DOHH2 (cell line): ENCODE measurements at regions not wholly inside any gene's neighbourhood (a gene's known extent, or its start where the extent isn't known, plus 50 kb on each side); places are given as distances from the start of the nearest gene placed in this dataset.

ENCODE experiments used
- EZH2phosphoT487 ChIP-seq: fragments of 200-600 bp; sonication (generic); IDR thresholded peaks from 2 replicates; pipeline ENCODE4 v1.6.1; 2017; ENCODE audit warnings: borderline replicate concordance, mild to moderate bottlenecking, antibody characterized with exemption, low read length, moderate library complexity, mixed read lengths
- TF ChIP-seq, protein P1 (sequence below): fragments of 200-600 bp; sonication (generic); IDR thresholded peaks from one replicate; pipeline ENCODE4 v1.5.1; 2014; ENCODE audit warnings: antibody characterized with exemption, mild to moderate bottlenecking, low read depth, low read length; ENCODE audit not compliant: poor library complexity, severe bottlenecking

DNA sequence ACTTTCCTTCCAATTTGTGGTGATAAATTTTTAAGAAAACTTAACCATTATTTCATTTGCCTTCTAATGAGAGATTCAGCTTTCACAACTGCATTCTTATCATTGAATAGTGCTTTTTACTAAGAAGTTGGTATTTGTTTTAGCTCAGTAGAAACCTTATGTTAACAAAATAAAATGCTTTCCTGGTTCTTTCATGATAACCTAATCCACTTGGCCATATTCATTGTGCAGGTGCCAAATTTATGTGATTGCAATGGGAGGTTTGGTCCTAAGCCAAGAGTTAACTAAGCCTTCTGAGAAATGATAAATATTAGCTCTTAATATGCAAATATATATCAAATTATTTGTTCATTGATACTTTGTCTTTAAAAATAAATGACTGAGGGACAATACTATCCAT is 141.1 kb upstream of the TLE4 start:
- TF ChIP-seq, protein P1, sequence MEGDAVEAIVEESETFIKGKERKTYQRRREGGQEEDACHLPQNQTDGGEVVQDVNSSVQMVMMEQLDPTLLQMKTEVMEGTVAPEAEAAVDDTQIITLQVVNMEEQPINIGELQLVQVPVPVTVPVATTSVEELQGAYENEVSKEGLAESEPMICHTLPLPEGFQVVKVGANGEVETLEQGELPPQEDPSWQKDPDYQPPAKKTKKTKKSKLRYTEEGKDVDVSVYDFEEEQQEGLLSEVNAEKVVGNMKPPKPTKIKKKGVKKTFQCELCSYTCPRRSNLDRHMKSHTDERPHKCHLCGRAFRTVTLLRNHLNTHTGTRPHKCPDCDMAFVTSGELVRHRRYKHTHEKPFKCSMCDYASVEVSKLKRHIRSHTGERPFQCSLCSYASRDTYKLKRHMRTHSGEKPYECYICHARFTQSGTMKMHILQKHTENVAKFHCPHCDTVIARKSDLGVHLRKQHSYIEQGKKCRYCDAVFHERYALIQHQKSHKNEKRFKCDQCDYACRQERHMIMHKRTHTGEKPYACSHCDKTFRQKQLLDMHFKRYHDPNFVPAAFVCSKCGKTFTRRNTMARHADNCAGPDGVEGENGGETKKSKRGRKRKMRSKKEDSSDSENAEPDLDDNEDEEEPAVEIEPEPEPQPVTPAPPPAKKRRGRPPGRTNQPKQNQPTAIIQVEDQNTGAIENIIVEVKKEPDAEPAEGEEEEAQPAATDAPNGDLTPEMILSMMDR: no peak
- no peak for TF ChIP-seq EZH2phosphoT487
